T-helper 22 cell (primary cell): ENCODE measurements at regions not wholly inside any gene's neighbourhood (a gene's known extent, or its start where the extent isn't known, plus 50 kb on each side); places are given as distances from the start of the nearest gene placed in this dataset.
A peak's percentile ranks its signal among the peaks of the same experiment; 100 is the strongest.
"Not testable (repeated sequence)": the region's sequence is repeated elsewhere in the genome, so short reads cannot be mapped to it uniquely, and the experiment has no call there.

Experiments used
- DNase-seq: peaks from one replicate; pipeline ENCODE4 v3.0.0-alpha.2; 2020; ENCODE audit warnings: low read depth

DNA sequence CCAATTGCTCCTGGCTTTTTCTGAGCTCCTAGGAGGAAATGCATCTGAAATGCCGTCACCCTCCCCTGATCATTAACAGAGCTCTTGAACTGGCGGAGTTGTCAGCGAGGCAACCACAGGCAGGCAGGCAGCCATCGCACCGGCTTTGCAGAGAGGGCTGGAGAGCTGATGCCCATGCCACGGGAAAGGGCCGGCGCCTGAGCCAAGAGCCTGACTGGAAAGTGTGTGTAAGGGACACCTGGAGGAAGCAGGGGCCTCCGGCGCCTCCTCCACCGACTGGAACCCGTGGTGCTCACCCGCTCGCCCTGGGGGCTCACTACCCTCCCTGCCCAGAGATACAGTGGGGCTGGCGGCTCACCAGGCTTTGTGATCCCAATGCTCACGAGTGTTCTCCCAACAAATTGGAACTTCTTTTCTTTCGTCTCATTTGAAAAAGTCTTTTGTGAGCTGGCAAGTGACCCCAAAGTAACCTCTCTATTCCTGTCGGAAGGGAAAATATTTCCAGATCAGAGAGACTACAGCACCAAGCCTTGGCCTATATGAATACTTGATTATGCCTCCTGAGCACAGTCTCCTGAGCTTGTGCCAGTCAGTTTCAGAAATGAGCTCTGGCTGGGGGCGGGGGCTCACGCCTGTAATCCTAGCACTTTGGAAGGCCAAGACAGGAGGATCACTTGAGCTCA is 97.7 kb upstream of the SLC25A33 start:
- no peak for DNase-seq

GRCh38 chr1:9442278-9442846 is 96.9 kb upstream of the SLC25A33 start:
- no peak for DNase-seq

DNA sequence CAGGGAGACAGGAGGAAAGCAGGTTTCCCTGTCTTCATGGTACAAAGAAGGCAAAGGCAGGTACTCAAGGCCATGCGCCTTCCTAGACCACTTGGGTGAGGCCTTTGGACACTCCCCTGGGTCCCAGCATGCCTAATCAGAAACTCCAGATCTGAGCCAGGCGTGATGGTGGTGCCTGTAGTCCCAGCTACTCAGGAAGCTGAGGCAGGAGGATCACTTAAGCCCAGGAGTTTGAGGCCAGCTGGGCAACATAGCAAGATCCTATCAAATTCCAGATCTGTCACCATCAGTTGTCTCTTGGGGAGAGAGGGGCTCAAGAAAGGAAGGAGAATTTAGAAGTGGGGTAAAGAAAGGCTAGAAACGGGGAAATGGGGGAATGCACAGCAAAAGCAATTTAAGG is 96.3 kb upstream of the SLC25A33 start:
- DNase-seq = no peak

- no peak for DNase-seq
These were observed 95.3 kb upstream of the SLC25A33 start for GRCh38 chr1:9443913-9444445.

DNA sequence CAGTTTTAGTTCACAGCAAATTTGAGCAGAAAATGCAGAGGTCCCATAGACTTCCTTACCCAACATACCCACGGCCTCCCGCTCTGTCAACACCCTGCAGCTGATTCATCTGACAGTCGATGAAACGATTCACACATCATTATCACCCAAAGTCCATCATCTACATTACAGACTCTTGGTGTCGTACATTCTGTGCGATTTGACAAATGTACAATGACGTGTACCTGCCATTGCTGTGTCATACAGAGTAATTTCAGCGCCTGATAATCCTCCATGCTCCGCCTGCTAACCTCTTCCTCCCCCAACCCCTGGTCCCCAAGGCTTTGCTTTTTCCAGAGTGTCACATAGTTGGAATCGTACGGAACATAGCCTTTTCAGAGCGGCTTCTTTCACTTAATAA is 94.7 kb upstream of the SLC25A33 start:
- no peak for DNase-seq

- not testable (repeated sequence) for DNase-seq
These were observed 94.2 kb upstream of the SLC25A33 start for GRCh38 chr1:9445081-9445480.

DNA sequence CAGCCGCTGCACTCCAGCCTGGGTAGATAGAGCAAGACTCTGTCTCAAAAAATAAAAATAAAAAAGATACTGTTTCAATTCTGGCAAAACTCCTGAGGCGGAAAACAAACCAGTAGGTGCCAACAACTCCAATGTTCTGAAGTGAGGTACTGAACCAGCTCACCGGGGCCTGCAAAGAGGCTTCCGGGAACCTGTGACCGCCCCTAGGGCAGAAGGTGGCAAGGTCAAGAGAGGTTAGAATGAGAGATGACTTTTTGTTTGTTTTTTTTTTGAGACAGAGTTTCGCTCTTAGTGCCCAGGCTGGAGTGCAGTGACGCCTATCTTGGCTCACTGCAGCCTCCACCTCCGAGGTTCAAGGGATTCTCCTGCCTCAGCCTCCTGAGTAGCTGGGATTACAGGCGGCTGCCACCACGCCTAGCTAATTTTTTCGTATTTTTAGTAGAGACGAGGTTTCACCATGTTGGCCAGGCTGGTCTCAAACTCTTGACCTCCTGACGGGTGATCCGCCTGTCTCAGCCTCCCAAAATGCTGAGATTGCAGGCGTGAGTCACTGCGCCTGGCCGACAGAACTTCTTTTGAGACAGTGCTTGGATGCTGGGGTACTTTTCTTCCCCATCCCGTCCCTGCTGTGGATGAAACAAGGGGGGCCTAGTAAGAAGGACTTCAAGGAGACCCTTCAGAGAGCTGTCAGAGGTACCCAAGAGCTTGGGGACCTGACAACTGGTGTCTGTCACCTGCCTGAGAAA is 91.9 kb upstream of the SLC25A33 start:
- DNase-seq = no peak

DNA sequence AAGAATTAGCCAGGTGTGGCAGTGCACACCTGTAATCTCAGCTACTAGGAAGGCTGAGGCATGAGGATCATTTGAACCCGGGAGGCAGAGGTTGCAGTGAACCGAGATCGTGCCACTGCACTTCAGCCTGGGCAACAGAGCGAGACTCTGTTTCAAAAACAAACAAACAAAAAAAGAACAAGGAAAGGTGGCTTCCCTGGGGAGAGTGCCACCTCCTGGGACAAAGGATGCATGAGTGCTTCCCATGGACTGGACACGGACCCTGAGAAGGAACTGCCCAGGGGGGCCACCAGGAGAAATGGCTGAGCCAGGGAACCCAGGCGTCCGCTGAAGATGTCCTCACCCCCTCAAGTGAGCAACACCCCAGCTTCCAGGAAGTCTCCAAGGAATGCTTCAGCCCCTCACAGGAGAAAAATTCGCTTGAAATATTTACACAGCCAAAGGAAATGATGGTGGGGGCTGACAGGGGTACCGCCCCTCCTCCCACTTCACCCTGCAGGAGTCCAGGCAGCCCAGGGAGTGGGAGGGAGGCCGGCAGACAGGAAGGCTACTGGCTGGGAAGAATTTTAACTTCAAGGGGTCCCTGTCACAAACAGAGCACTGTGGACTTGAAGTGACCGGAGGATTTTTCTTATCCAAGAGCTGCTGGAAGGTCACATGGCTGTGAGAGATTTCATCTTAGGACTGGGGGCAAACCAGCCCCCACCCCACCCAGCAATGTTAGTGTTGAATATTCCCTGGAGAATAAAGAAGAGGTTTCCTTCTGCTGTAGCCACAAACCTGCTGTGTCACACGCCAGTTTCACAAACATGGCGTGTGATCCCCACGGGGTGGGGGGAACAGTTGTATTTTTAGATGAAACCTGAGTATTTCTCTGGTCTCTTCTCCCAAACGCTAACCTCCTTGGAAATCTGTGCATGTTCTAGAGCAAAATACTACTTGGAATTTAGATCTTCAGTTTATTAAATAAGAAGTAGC is 90.8 kb upstream of the SLC25A33 start:
- no peak for DNase-seq

GRCh38 chr1:9449110-9449627 is 90.1 kb upstream of the SLC25A33 start:
- DNase-seq = no peak

GRCh38 chr1:9449976-9450696 is 89.1 kb upstream of the SLC25A33 start:
- no peak for DNase-seq

- no peak for DNase-seq
These were observed 88.2 kb upstream of the SLC25A33 start for GRCh38 chr1:9451081-9451480.

DNA sequence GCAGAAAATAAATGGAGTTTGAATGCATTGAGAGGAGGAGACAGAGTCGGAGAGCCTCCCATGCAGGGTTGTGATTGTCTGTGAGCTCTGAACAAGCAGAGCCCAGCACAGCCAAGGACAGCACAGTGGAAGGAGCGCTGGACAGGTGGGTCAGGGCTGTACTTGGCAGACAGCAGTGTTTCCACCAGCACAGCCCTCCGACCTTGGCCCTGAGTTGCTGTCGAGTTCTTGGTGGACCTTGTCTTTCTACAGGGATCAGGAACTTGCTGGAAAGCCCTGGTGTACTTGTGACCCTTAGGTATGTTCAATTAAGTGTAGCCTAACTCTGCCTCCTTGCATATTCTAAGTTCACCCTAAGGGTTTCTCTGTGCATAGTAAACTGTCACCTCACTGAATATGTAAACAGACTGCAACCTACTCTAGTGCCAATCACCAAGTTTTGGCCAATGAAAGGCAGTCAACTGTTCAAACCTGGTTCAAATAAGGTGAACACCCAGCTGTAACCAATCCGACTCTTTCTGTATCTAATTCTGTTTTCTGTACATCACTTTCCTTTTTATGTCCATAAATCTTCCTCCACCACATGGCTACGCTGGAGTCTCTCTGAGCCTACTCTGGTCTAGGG is 86.6 kb upstream of the SLC25A33 start:
- DNase-seq = no peak

- DNase-seq = no peak
These were observed 85.9 kb upstream of the SLC25A33 start for GRCh38 chr1:9453375-9453774.

- DNase-seq = no peak
These were observed 85.4 kb upstream of the SLC25A33 start for GRCh38 chr1:9453779-9454418.

- DNase-seq = no peak
These were observed 84.7 kb upstream of the SLC25A33 start for GRCh38 chr1:9454494-9455066.

DNA sequence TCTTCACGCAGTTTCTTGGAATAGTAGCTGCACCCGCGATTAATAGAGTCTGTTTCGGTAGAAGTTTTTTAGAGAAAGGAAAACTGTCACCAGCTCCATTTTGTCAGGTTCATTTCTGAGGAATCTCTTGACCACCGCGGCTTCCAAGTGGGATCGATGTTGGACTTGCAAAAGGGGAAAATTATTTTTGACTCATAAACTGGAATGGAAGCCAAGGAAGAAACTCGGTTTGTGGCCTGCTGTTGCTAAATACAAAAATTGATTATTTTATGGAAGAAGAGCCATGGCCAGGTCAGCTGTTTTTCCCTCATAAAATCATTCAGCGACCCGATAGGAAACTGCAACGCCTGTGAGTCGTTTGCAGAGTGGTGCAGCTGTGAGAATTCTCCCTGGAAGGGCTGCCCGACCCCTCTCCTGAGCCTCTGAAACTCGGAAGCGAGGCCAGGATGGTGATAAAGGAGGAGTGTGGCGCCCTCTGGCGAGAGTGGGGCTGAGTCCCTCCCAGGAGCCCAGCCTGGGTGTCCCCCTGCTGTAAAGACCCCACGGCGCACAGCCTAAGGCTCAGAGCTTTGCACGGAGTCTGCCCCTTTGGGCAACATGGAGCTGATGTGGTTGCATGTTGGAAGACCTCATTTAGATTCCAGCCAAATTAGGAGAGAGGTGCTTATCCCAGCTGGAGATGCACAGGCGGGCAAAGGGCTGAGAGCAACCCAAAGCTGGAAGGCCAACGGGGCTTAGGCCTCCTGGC is 83.6 kb upstream of the SLC25A33 start:
- peak; percentile 30 for DNase-seq

DNA sequence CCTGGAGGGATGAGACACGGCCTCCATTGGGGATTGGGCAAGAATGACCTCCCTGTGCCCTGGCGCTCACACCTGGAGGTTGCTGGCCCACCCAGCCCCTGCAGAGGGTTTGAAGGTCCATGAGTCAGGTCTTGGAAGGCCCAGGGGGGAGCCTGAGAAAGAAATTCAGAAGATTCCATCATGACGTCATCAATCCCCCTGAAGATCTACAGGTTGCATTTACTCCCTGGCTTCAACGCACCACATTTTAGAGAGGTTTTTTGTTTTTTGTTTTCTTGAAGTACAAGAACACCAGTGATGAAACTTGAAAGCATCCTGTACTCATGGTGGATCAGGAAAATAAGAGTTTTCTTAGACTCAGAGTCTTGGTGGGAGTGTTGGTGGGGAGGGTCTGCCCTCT is 82.4 kb upstream of the SLC25A33 start:
- DNase-seq = no peak

- DNase-seq = no peak
These were observed 79.4 kb upstream of the SLC25A33 start for GRCh38 chr1:9459816-9460407.

DNA sequence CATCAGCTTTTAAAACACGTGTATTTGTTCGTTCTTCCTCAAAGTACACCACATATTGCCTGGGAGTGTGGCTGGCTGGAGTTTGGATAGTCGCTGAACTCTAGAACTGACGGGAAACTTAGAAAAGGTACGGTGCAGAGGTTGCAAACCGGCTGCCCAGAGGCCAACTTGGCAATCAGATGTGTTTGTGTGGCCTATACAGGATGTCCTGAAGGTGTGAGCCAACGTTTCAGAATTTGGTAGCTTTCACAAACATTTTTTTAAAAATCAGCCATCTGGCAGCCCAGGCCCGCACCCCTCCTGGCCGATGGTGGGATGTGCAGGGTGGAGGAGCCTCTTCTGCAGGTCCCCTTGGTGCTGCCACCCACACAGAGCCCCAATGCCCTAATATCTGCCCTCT is 73.6 kb upstream of the SLC25A33 start:
- DNase-seq = no peak
